ENCODE measurements at regions not wholly inside any gene's neighbourhood (a gene's known extent, or its start where the extent isn't known, plus 50 kb on each side); places are given as distances from the start of the nearest gene placed in this dataset.

DNA sequence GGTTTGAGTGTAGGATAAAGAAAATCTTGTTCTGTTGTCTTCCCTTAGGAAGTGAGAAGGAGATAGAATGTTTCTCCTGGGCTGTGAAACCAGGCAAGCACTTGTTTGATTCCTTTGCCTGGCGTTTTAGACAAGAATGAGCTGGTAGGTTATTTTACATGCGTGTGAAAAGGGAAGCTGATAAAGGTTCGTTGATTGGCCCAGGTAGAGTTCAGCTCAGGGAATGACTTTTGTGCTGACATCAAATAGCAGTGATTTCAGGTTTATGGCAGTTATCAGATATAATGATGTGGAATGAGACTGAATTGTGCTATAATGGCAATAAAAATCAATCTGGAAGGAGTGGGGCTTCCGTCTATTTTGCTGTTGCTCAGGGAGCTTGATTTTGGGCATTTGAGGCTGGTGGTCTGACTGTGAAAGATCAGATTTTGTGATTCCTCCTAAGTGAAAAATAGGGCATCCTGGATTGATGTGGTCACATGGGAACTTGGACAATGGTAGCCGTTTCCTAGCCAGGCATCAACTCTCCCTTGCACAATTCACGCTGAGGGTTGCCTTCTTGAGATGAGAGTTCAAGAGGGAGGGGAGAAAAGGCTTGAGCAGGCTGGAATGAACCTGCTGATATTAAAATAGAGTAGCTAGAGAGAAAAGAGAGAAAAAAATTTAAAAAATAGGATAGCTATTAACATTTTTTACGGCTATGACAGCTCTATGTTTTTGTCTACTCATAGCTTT is 388.9 kb downstream of the EDEM1 start:
- TF ChIP-seq, protein P1, sequence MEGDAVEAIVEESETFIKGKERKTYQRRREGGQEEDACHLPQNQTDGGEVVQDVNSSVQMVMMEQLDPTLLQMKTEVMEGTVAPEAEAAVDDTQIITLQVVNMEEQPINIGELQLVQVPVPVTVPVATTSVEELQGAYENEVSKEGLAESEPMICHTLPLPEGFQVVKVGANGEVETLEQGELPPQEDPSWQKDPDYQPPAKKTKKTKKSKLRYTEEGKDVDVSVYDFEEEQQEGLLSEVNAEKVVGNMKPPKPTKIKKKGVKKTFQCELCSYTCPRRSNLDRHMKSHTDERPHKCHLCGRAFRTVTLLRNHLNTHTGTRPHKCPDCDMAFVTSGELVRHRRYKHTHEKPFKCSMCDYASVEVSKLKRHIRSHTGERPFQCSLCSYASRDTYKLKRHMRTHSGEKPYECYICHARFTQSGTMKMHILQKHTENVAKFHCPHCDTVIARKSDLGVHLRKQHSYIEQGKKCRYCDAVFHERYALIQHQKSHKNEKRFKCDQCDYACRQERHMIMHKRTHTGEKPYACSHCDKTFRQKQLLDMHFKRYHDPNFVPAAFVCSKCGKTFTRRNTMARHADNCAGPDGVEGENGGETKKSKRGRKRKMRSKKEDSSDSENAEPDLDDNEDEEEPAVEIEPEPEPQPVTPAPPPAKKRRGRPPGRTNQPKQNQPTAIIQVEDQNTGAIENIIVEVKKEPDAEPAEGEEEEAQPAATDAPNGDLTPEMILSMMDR (IDR thresholded peaks at IDR 0.05; ENCODE audit: extremely low read depth in 1 of 2, insufficient read depth in 1 of 2, low read depth in 1 of 2, low read length in 2 of 2): no peak
- no peak for TF ChIP-seq EZH2 (IDR thresholded peaks at IDR 0.05; ENCODE audit: borderline replicate concordance, low read depth, low read length, severe bottlenecking)
- no peak for TF ChIP-seq POLR2AphosphoS5 (IDR thresholded peaks at IDR 0.05; ENCODE audit: insufficient read depth, low read depth, low read length)
- TF ChIP-seq, protein P2, sequence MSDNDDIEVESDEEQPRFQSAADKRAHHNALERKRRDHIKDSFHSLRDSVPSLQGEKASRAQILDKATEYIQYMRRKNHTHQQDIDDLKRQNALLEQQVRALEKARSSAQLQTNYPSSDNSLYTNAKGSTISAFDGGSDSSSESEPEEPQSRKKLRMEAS (IDR thresholded peaks at IDR 0.05; ENCODE audit: insufficient read depth, insufficient read length): no peak
- TF ChIP-seq POLR2A (IDR thresholded peaks at IDR 0.05; ENCODE audit: low read depth, low read length): no peak
- TF ChIP-seq JUN (IDR thresholded peaks at IDR 0.05; ENCODE audit: borderline replicate concordance, insufficient read depth, insufficient read length, low read depth): no peak
- no peak for TF ChIP-seq GATA2 (IDR thresholded peaks at IDR 0.05; ENCODE audit: insufficient read depth, insufficient read length, low read depth, low read length)

Data from endothelial cell of umbilical vein (primary cell).